WTC11 (cell line): ENCODE measurements at regions not wholly inside any gene's neighbourhood (a gene's known extent, or its start where the extent isn't known, plus 50 kb on each side); places are given as distances from the start of the nearest gene placed in this dataset.

Source experiments
- ATAC-seq: fragments of 200-7000 bp; cut with Tn5 transposase; 2 replicates; pipeline ENCODE4 v1.10.0; 2021; ENCODE audit warnings: mild to moderate bottlenecking, moderate library complexity
- CTCF ChIA-PET: fragments of 300-600 bp; sonication (Branson Sonifier 250); formaldehyde crosslinking; loops from one replicate; lab custom pipeline; 2021; ENCODE audit warnings: antibody characterized with exemption; lab: Charles Lee
- POLR2A ChIA-PET: fragments of 350-600 bp; sonication (Branson Sonifier 250); formaldehyde crosslinking; loops from one replicate; lab custom pipeline; 2021; ENCODE audit warnings: antibody characterized with exemption; lab: Charles Lee
- DNase-seq: peaks from one replicate; pipeline ENCODE4 v3.0.0; 2021; ENCODE audit warnings: low spot score
- H3K27ac Mint-ChIP-seq: 2 replicates; pipeline ENCODE4 v1.8.0; 2021; ENCODE audit warnings: mixed read lengths
- H3K27me3 Mint-ChIP-seq: 2 replicates; pipeline ENCODE4 v1.8.0; 2021; ENCODE audit warnings: low read depth, mild to moderate bottlenecking, moderate library complexity, mixed read lengths
- H3K36me3 Mint-ChIP-seq: 2 replicates; pipeline ENCODE4 v1.8.0; 2021; ENCODE audit warnings: mixed read lengths
- H3K4me1 Mint-ChIP-seq: 2 replicates; pipeline ENCODE4 v1.8.0; 2022; ENCODE audit warnings: mixed read lengths
- H3K4me3 Mint-ChIP-seq: 2 replicates; pipeline ENCODE4 v1.8.0; 2021; ENCODE audit warnings: mild to moderate bottlenecking, moderate library complexity, mixed read lengths
- H3K9me3 Mint-ChIP-seq: 2 replicates; pipeline ENCODE4 v1.8.0; 2021; ENCODE audit warnings: mixed read lengths
- CTCF ChIP-seq: fragments of 200-600 bp; IDR thresholded peaks from 2 replicates; pipeline ENCODE4 v1.8.0; 2022; ENCODE audit warnings: antibody characterized with exemption
- ERG ChIP-seq: fragments of 250-450 bp; sonication (Bioruptor Pico); IDR thresholded peaks from 2 replicates; pipeline ENCODE4 v1.8.0; 2021; ENCODE audit warnings: mild to moderate bottlenecking
- GTF2I ChIP-seq: fragments of 250-450 bp; sonication (Bioruptor Pico); conservative IDR thresholded peaks from 2 replicates; pipeline ENCODE4 v1.4.0; 2021; ENCODE audit warnings: mild to moderate bottlenecking
- SMAD3 ChIP-seq: sonication (generic); formaldehyde crosslinking; IDR thresholded peaks from 2 replicates; pipeline ENCODE4 v1.8.0; 2022; ENCODE audit warnings: missing genetic modification reagents, mild to moderate bottlenecking, borderline replicate concordance
- USF2 ChIP-seq: sonication (generic); formaldehyde crosslinking; IDR thresholded peaks from 2 replicates; pipeline ENCODE4 v1.8.1; 2023; ENCODE audit warnings: mild to moderate bottlenecking, missing genetic modification reagents, moderate library complexity

- Mint-ChIP-seq H3K9me3 (no peaks in the 10 kb centered on the region), H3K36me3 (no peaks in the 10 kb centered on the region), H3K4me3 (no peak overlapping the region), H3K27me3 (no peaks in the 10 kb centered on the region), H3K27ac (no peak overlapping the region), H3K4me1 (peaks cover 14% of the 10 kb centered on the region; the same call in 1 of the 2 replicates)
- CTCF ChIA-PET = no interaction called here
- POLR2A ChIA-PET = no interaction called here
- ATAC-seq (no peak), DNase-seq (no peak)
- TF ChIP-seq ERG (CRISPR knock-in tag) (no peak), GTF2I (CRISPR knock-in tag) (no peak), USF2 (CRISPR knock-in tag) (no peak), SMAD3 (CRISPR knock-in tag) (no peak), CTCF (no peak)
Measured at GRCh38 chr10:129416956-129417765, 49.9 kb upstream of the MGMT start.
